Neural crest cell (in vitro differentiated cells): ENCODE measurements at regions not wholly inside any gene's neighbourhood (a gene's known extent, or its start where the extent isn't known, plus 50 kb on each side); places are given as distances from the start of the nearest gene placed in this dataset.

Experiments used
- DNase-seq: peaks from one replicate; pipeline ENCODE4 v3.0.0; 2021; ENCODE audit warnings: low read depth, mixed read lengths, low spot score
- H3K27ac Mint-ChIP-seq: one replicate; pipeline ENCODE4 v1.8.0; 2021; ENCODE audit warnings: mild to moderate bottlenecking, mixed read lengths; ENCODE audit not compliant: unreplicated experiment
- H3K27me3 Mint-ChIP-seq: 2 replicates; pipeline ENCODE4 v1.8.0; 2021; ENCODE audit warnings: low read depth, mild to moderate bottlenecking, mixed read lengths
- H3K36me3 Mint-ChIP-seq: 2 replicates; pipeline ENCODE4 v1.8.0; 2021; ENCODE audit warnings: low read depth, mild to moderate bottlenecking, mixed read lengths
- H3K4me1 Mint-ChIP-seq: 2 replicates; pipeline ENCODE4 v1.8.0; 2021; ENCODE audit warnings: mixed read lengths
- H3K4me3 Mint-ChIP-seq: one replicate; pipeline ENCODE4 v1.8.0; 2021; ENCODE audit warnings: mild to moderate bottlenecking, mixed read lengths
- H3K9me3 Mint-ChIP-seq: 2 replicates; pipeline ENCODE4 v1.8.0; 2021; ENCODE audit warnings: mixed read lengths
- CTCF ChIP-seq: fragments of 200-600 bp; sonication (generic); conservative IDR thresholded peaks from 2 replicates; pipeline ENCODE4 v1.5.0; 2021; ENCODE audit warnings: antibody characterized with exemption, mild to moderate bottlenecking

- no peak for TF ChIP-seq CTCF
- no peak overlapping the region for H3K27ac Mint-ChIP-seq
- no peak overlapping the region for H3K4me3 Mint-ChIP-seq
- no peaks in the 10 kb centered on the region for H3K4me1 Mint-ChIP-seq
- peaks cover 2% of the 10 kb centered on the region for H3K36me3 Mint-ChIP-seq
- peaks cover 16% of the 10 kb centered on the region for H3K9me3 Mint-ChIP-seq
- no peaks in the 10 kb centered on the region for H3K27me3 Mint-ChIP-seq
- no peak for DNase-seq
Measured at GRCh38 chr2:126822115-126822514, 76.6 kb upstream of the TEX51 start.

GRCh38 chr2:126822921-126823320 is 75.8 kb upstream of the TEX51 start:
- H3K27me3 Mint-ChIP-seq, result no peaks in the 10 kb centered on the region
- no peaks in the 10 kb centered on the region for H3K4me1 Mint-ChIP-seq
- DNase-seq, result no peak
- H3K36me3 Mint-ChIP-seq, result no peaks in the 10 kb centered on the region
- no peak overlapping the region for H3K27ac Mint-ChIP-seq
- peaks cover 10% of the 10 kb centered on the region for H3K9me3 Mint-ChIP-seq
- TF ChIP-seq CTCF, result no peak
- no peak overlapping the region for H3K4me3 Mint-ChIP-seq

- Mint-ChIP-seq H3K27ac (no peak overlapping the region), H3K4me1 (no peaks in the 10 kb centered on the region), H3K27me3 (no peaks in the 10 kb centered on the region), H3K36me3 (no peaks in the 10 kb centered on the region), H3K4me3 (no peak overlapping the region), H3K9me3 (peaks cover 3% of the 10 kb centered on the region)
- TF ChIP-seq CTCF, result no peak
- no peak for DNase-seq
Measured at GRCh38 chr2:126823951-126824350, 74.7 kb upstream of the TEX51 start.

- no peaks in the 10 kb centered on the region for H3K27me3 Mint-ChIP-seq
- TF ChIP-seq CTCF, result no peak
- H3K27ac Mint-ChIP-seq, result no peak overlapping the region
- peaks cover 3% of the 10 kb centered on the region for H3K9me3 Mint-ChIP-seq
- DNase-seq, result no peak
- no peak overlapping the region for H3K4me3 Mint-ChIP-seq
- no peaks in the 10 kb centered on the region for H3K36me3 Mint-ChIP-seq
- H3K4me1 Mint-ChIP-seq, result no peaks in the 10 kb centered on the region
Measured at GRCh38 chr2:126824663-126825062, 74.0 kb upstream of the TEX51 start.

GRCh38 chr2:126825316-126825715 is 73.4 kb upstream of the TEX51 start:
- no peak overlapping the region for H3K4me3 Mint-ChIP-seq
- no peak for TF ChIP-seq CTCF
- no peaks in the 10 kb centered on the region for H3K27me3 Mint-ChIP-seq
- no peak for DNase-seq
- no peaks in the 10 kb centered on the region for H3K4me1 Mint-ChIP-seq
- H3K27ac Mint-ChIP-seq, result no peak overlapping the region
- H3K9me3 Mint-ChIP-seq, result peaks cover 3% of the 10 kb centered on the region
- no peaks in the 10 kb centered on the region for H3K36me3 Mint-ChIP-seq

- Mint-ChIP-seq H3K4me1 (peaks cover 4% of the 10 kb centered on the region), H3K27ac (no peak overlapping the region), H3K9me3 (no peaks in the 10 kb centered on the region), H3K27me3 (no peaks in the 10 kb centered on the region), H3K36me3 (no peaks in the 10 kb centered on the region), H3K4me3 (no peak overlapping the region)
- DNase-seq, result no peak
- TF ChIP-seq CTCF, result no peak
Measured at GRCh38 chr2:126826491-126826890, 72.2 kb upstream of the TEX51 start.
